GM23248 (cell line): ENCODE measurements at regions not wholly inside any gene's neighbourhood (a gene's known extent, or its start where the extent isn't known, plus 50 kb on each side); places are given as distances from the start of the nearest gene placed in this dataset.

Experiments
- EZH2 ChIP-seq: fragments of 200-600 bp; sonication (generic); IDR thresholded peaks from 2 replicates; pipeline ENCODE4 v1.6.1; 2018; ENCODE audit warnings: antibody characterized with exemption, mild to moderate bottlenecking; ENCODE audit not compliant: insufficient read depth, poor library complexity, severe bottlenecking
- EZH2phosphoT487 ChIP-seq: fragments of 200-600 bp; sonication (generic); IDR thresholded peaks from 2 replicates; pipeline ENCODE4 v1.6.1; 2018; ENCODE audit warnings: antibody characterized with exemption, moderate library complexity, mild to moderate bottlenecking, low read depth; ENCODE audit not compliant: insufficient read depth

- no peak for TF ChIP-seq EZH2phosphoT487
- TF ChIP-seq EZH2, result no peak
Observed at GRCh38 chr3:144968750-144969350, 997.2 kb downstream of the DIPK2A start.
